ENCODE measurements at regions not wholly inside any gene's neighbourhood (a gene's known extent, or its start where the extent isn't known, plus 50 kb on each side); places are given as distances from the start of the nearest gene placed in this dataset.
"Not testable (repeated sequence)": the region's sequence is repeated elsewhere in the genome, so short reads cannot be mapped to it uniquely, and the experiment has no call there.

DNA sequence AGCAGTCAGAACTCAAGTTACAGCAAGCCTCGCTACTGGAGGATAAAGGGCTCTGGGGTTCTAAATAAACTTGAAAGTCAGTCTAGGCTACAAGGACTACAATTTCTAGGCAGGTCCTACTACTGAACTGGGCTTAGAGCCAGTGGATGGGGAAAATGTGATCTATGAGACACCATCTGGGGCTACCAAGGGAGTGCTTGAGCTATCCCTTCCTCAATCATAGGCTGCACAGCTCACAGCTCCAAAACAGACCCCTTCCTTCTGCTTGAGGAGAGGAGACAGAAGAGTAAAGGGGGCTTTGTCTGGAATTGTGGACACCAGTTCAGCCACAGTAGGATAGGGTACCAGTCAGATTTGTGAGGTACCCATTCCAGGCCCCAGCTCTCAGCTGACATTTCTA lies 145.8 kb upstream of the SNX7 start:
- 100% methylated on average over 1 of the region's 1 CpG for WGBS

DNA sequence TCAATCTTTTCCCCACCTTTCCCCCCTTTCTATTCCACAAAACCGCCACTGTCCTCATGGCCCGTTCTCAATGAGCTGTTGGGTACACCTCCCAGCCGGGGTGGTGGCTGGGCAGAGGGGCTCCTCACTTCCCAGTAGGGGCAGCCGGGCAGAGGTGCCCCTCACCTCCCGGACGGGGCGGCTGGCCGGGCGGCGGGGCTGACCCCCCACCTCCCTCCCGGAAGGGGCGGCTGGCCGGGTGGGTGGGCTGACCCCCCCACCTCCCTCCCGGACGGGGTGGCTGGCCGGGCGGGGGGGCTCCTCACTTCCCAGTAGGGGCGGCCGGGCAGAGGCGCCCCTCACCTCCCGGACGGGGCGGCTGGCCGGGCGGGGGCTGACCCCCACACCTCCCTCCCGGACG lies 149.3 kb upstream of the SNX7 start:
- not testable (repeated sequence) for H2BK120ac ChIP-seq (ENCODE audit: low read depth, low read length); H3K27me3 ChIP-seq (ENCODE audit: control insufficient read depth in 1 of 2, insufficient read depth in 1 of 2, low read length in 2 of 2); H2AK5ac ChIP-seq (ENCODE audit: low read length, severe bottlenecking); H3K4me1 ChIP-seq (ENCODE audit: control insufficient read depth, insufficient read depth, low read depth, low read length); H3K14ac ChIP-seq (ENCODE audit: low read length in 2 of 2); H3K9ac ChIP-seq (ENCODE audit: low read length); H2BK15ac ChIP-seq (ENCODE audit: low read depth, poor library complexity, severe bottlenecking); H3K23ac ChIP-seq (ENCODE audit: low read length in 2 of 2); H2AFZ ChIP-seq (ENCODE audit: low read depth, low read length); H4K91ac ChIP-seq (ENCODE audit: low read length); H3K18ac ChIP-seq (ENCODE audit: low read depth in 1 of 2, low read length in 2 of 2); H3K27ac ChIP-seq (ENCODE audit: low read length, poor library complexity, severe bottlenecking); H2BK12ac ChIP-seq (ENCODE audit: low read length in 2 of 2); H2BK5ac ChIP-seq (ENCODE audit: low read depth, low read length, poor library complexity, severe bottlenecking); H3K4me2 ChIP-seq (ENCODE audit: low read length, poor library complexity, severe bottlenecking); DNase-seq; H4K8ac ChIP-seq (ENCODE audit: low read length); H3K36me3 ChIP-seq (ENCODE audit: control insufficient read depth in 1 of 2, insufficient read depth in 2 of 2, low read depth in 1 of 2, low read length in 2 of 2); H3K4me3 ChIP-seq (ENCODE audit: insufficient read depth in 1 of 2, low read depth in 1 of 2, low read length in 2 of 2); H3K4ac ChIP-seq (ENCODE audit: low read depth in 1 of 2, low read length in 2 of 2); H3K9me3 ChIP-seq (ENCODE audit: control insufficient read depth, low read length); H3K79me1 ChIP-seq (replicated peaks; ENCODE audit: low read length, poor library complexity, severe bottlenecking)
- WGBS = 94% methylated on average over 5 of the region's 27 CpGs

More for the DNA sequence above, 145.8 kb upstream of the SNX7 start:
- no peaks in the 10 kb centered on the region for H3K27me3 ChIP-seq (ENCODE audit: control insufficient read depth in 1 of 2, insufficient read depth in 1 of 2, low read length in 2 of 2)
- H3K79me1 ChIP-seq (replicated peaks; ENCODE audit: low read length, poor library complexity, severe bottlenecking) = no peaks in the 10 kb centered on the region
- no peak overlapping the region for H3K14ac ChIP-seq (ENCODE audit: low read length in 2 of 2)
- no peak overlapping the region for H2BK5ac ChIP-seq (ENCODE audit: low read depth, low read length, poor library complexity, severe bottlenecking)
- DNase-seq = no peak
- H2AK5ac ChIP-seq (ENCODE audit: low read length, severe bottlenecking) = no peak overlapping the region
- H2AFZ ChIP-seq (ENCODE audit: low read depth, low read length) = no peak overlapping the region
- H3K4me2 ChIP-seq (ENCODE audit: low read length, poor library complexity, severe bottlenecking) = no peak overlapping the region
- no peaks in the 10 kb centered on the region for H3K4me1 ChIP-seq (ENCODE audit: control insufficient read depth, insufficient read depth, low read depth, low read length)
- H3K27ac ChIP-seq (ENCODE audit: low read length, poor library complexity, severe bottlenecking) = no peak overlapping the region
- no peak overlapping the region for H3K9ac ChIP-seq (ENCODE audit: low read length)
- no peaks in the 10 kb centered on the region for H3K36me3 ChIP-seq (ENCODE audit: control insufficient read depth in 1 of 2, insufficient read depth in 2 of 2, low read depth in 1 of 2, low read length in 2 of 2)
- no peak overlapping the region for H3K4me3 ChIP-seq (ENCODE audit: insufficient read depth in 1 of 2, low read depth in 1 of 2, low read length in 2 of 2)
- no peak overlapping the region for H4K8ac ChIP-seq (ENCODE audit: low read length)
- no peak overlapping the region for H3K18ac ChIP-seq (ENCODE audit: low read depth in 1 of 2, low read length in 2 of 2)
- no peak overlapping the region for H4K91ac ChIP-seq (ENCODE audit: low read length)
- no peak overlapping the region for H2BK15ac ChIP-seq (ENCODE audit: low read depth, poor library complexity, severe bottlenecking)
- no peak overlapping the region for H3K4ac ChIP-seq (ENCODE audit: low read depth in 1 of 2, low read length in 2 of 2)
- H3K9me3 ChIP-seq (ENCODE audit: control insufficient read depth, low read length) = peaks cover 6% of the 10 kb centered on the region
- H2BK12ac ChIP-seq (ENCODE audit: low read length in 2 of 2) = no peak overlapping the region
- no peak overlapping the region for H3K23ac ChIP-seq (ENCODE audit: low read length in 2 of 2)
- no peak overlapping the region for H2BK120ac ChIP-seq (ENCODE audit: low read depth, low read length)

DNA sequence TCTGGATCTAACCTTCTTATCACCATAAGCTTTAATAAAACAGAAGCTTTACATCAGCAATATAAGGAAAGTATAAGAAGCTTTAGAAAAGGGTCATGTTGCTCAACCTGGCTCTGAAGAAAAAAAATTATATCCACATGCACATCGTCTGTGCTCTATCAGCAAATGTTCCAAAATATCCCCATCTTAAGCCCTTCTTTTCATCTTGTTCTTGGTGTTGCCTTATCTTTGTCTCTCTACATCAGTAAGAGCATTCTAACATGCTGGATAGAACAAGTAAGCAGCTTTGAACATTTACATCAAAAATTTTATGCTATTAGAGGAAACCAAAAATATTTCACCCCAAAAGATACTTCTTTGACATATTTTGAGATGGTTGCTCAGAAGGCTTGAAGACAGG lies 157.8 kb upstream of the SNX7 start:
- H3K79me1 ChIP-seq (replicated peaks; ENCODE audit: low read length, poor library complexity, severe bottlenecking) = no peaks in the 10 kb centered on the region
- no peak overlapping the region for H3K9ac ChIP-seq (ENCODE audit: low read length)
- no peak overlapping the region for H3K23ac ChIP-seq (ENCODE audit: low read length in 2 of 2)
- no peak overlapping the region for H3K14ac ChIP-seq (ENCODE audit: low read length in 2 of 2)
- no peak overlapping the region for H2AFZ ChIP-seq (ENCODE audit: low read depth, low read length)
- no peak overlapping the region for H2BK5ac ChIP-seq (ENCODE audit: low read depth, low read length, poor library complexity, severe bottlenecking)
- H2BK15ac ChIP-seq (ENCODE audit: low read depth, poor library complexity, severe bottlenecking) = no peak overlapping the region
- H3K27me3 ChIP-seq (ENCODE audit: control insufficient read depth in 1 of 2, insufficient read depth in 1 of 2, low read length in 2 of 2) = no peaks in the 10 kb centered on the region
- no peak overlapping the region for H4K91ac ChIP-seq (ENCODE audit: low read length)
- no peaks in the 10 kb centered on the region for H3K4me1 ChIP-seq (ENCODE audit: control insufficient read depth, insufficient read depth, low read depth, low read length)
- no peak overlapping the region for H4K8ac ChIP-seq (ENCODE audit: low read length)
- no peak overlapping the region for H3K4ac ChIP-seq (ENCODE audit: low read depth in 1 of 2, low read length in 2 of 2)
- H2AK5ac ChIP-seq (ENCODE audit: low read length, severe bottlenecking) = no peak overlapping the region
- H3K9me3 ChIP-seq (ENCODE audit: control insufficient read depth, low read length) = peaks cover 38% of the 10 kb centered on the region
- no peak overlapping the region for H2BK120ac ChIP-seq (ENCODE audit: low read depth, low read length)
- no peak overlapping the region for H3K27ac ChIP-seq (ENCODE audit: low read length, poor library complexity, severe bottlenecking)
- H3K18ac ChIP-seq (ENCODE audit: low read depth in 1 of 2, low read length in 2 of 2) = no peak overlapping the region
- no peak overlapping the region for H2BK12ac ChIP-seq (ENCODE audit: low read length in 2 of 2)
- no peaks in the 10 kb centered on the region for H3K36me3 ChIP-seq (ENCODE audit: control insufficient read depth in 1 of 2, insufficient read depth in 2 of 2, low read depth in 1 of 2, low read length in 2 of 2)
- H3K4me3 ChIP-seq (ENCODE audit: insufficient read depth in 1 of 2, low read depth in 1 of 2, low read length in 2 of 2) = no peak overlapping the region
- H3K4me2 ChIP-seq (ENCODE audit: low read length, poor library complexity, severe bottlenecking) = no peak overlapping the region
- no peak for DNase-seq
- 57% methylated on average over 1 of the region's 1 CpG for WGBS

DNA sequence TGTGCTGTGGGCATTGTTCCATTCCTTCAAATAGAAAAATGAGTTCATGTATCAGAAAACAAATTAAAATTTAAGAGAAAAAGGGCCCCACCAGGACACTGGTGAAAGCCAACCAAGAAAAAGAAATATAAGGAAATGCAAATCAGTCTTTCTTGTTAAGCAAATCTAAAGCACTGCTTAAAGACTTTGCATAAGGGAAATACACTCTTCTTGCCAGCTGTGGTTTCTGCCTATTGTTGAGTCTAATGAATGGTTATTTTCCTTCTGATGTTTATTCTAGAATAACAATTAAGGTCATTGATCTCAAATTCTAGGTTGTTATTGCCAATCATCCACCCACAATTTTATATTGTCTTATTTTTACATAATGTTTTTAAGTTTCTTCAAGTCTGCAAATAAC lies 158.6 kb upstream of the SNX7 start:
- H3K14ac ChIP-seq (ENCODE audit: low read length in 2 of 2) = no peak overlapping the region
- H2AFZ ChIP-seq (ENCODE audit: low read depth, low read length) = no peak overlapping the region
- no peak overlapping the region for H3K4ac ChIP-seq (ENCODE audit: low read depth in 1 of 2, low read length in 2 of 2)
- H2AK5ac ChIP-seq (ENCODE audit: low read length, severe bottlenecking) = no peak overlapping the region
- H4K91ac ChIP-seq (ENCODE audit: low read length) = no peak overlapping the region
- no peaks in the 10 kb centered on the region for H3K27me3 ChIP-seq (ENCODE audit: control insufficient read depth in 1 of 2, insufficient read depth in 1 of 2, low read length in 2 of 2)
- no peak overlapping the region for H3K27ac ChIP-seq (ENCODE audit: low read length, poor library complexity, severe bottlenecking)
- no peak overlapping the region for H3K4me2 ChIP-seq (ENCODE audit: low read length, poor library complexity, severe bottlenecking)
- H3K9ac ChIP-seq (ENCODE audit: low read length) = no peak overlapping the region
- H2BK12ac ChIP-seq (ENCODE audit: low read length in 2 of 2) = no peak overlapping the region
- no peak overlapping the region for H2BK120ac ChIP-seq (ENCODE audit: low read depth, low read length)
- no peak overlapping the region for H2BK15ac ChIP-seq (ENCODE audit: low read depth, poor library complexity, severe bottlenecking)
- H3K4me1 ChIP-seq (ENCODE audit: control insufficient read depth, insufficient read depth, low read depth, low read length) = no peaks in the 10 kb centered on the region
- no peak overlapping the region for H3K18ac ChIP-seq (ENCODE audit: low read depth in 1 of 2, low read length in 2 of 2)
- no peaks in the 10 kb centered on the region for H3K36me3 ChIP-seq (ENCODE audit: control insufficient read depth in 1 of 2, insufficient read depth in 2 of 2, low read depth in 1 of 2, low read length in 2 of 2)
- peaks cover 37% of the 10 kb centered on the region for H3K9me3 ChIP-seq (ENCODE audit: control insufficient read depth, low read length)
- no peak for DNase-seq
- H3K23ac ChIP-seq (ENCODE audit: low read length in 2 of 2) = no peak overlapping the region
- no peak overlapping the region for H2BK5ac ChIP-seq (ENCODE audit: low read depth, low read length, poor library complexity, severe bottlenecking)
- H3K4me3 ChIP-seq (ENCODE audit: insufficient read depth in 1 of 2, low read depth in 1 of 2, low read length in 2 of 2) = no peak overlapping the region
- no peak overlapping the region for H4K8ac ChIP-seq (ENCODE audit: low read length)
- H3K79me1 ChIP-seq (replicated peaks; ENCODE audit: low read length, poor library complexity, severe bottlenecking) = no peaks in the 10 kb centered on the region

Data from mesenchymal stem cell (in vitro differentiated cells and primary cell).